ENCODE measurements at regions not wholly inside any gene's neighbourhood (a gene's known extent, or its start where the extent isn't known, plus 50 kb on each side); places are given as distances from the start of the nearest gene placed in this dataset.

DNA sequence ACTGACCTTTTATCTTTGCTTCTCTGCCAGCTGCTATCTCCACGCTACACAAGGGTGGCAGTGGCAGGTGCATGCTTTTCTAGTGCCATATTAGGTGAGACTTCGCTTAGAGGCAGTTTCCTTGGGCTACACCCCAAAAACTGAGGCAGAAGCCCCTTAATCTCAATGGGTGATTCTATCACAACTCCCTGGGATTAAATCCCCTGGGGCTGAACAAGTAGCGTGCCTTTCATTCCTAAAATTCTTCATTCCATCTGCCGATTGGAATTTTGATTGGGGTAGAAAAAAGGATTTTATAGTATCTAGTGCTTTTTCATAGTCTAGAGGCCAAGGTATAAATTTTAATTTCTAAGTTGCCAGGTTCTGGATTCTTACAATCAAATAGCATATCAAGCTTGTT lies 1040.5 kb upstream of the ACVR2A start:
- H3K27me3 ChIP-seq (ENCODE audit: control insufficient read depth, insufficient read depth, low read length), result no peaks in the 10 kb centered on the region
- H3K4me3 ChIP-seq (ENCODE audit: low read length), result no peak overlapping the region
- H3K36me3 ChIP-seq (ENCODE audit: insufficient read depth, low read length), result no peaks in the 10 kb centered on the region
- no peak overlapping the region for H3K9ac ChIP-seq (ENCODE audit: low read depth, low read length)
- peaks cover 11% of the 10 kb centered on the region for H3K4me1 ChIP-seq (ENCODE audit: control insufficient read depth, insufficient read depth, low read length)
- H3K4me2 ChIP-seq (ENCODE audit: low read length), result no peak overlapping the region
- H3K9me3 ChIP-seq (replicated peaks; ENCODE audit: low read length), result no peaks in the 10 kb centered on the region

DNA sequence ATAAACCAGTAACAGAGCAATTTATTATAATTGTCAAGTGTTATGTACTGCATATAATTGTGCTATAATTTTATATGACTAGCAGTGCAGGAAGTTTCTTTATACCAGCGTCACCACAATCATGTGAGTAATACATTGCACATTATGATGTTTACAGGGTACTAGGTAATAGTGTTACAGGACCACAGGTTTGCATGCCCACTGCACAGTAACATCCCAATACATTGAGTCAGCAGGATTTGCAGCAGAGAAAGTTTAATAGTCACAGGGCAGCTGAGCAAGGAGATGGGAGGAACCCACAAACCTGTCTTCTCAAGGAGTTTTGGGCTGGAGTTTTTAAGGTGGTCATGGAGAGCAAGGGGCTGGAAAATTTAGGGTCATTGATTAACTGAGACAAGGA lies 1042.9 kb upstream of the ACVR2A start:
- Histone ChIP-seq H3K36me3 (ENCODE audit: insufficient read depth, low read length) (no peaks in the 10 kb centered on the region), H3K9ac (ENCODE audit: low read depth, low read length) (no peak overlapping the region), H3K27me3 (ENCODE audit: control insufficient read depth, insufficient read depth, low read length) (no peaks in the 10 kb centered on the region), H3K4me2 (ENCODE audit: low read length) (no peak overlapping the region), H3K9me3 (replicated peaks; ENCODE audit: low read length) (no peaks in the 10 kb centered on the region), H3K4me1 (ENCODE audit: control insufficient read depth, insufficient read depth, low read length) (peaks cover 9% of the 10 kb centered on the region), H3K4me3 (ENCODE audit: low read length) (no peak overlapping the region)

DNA sequence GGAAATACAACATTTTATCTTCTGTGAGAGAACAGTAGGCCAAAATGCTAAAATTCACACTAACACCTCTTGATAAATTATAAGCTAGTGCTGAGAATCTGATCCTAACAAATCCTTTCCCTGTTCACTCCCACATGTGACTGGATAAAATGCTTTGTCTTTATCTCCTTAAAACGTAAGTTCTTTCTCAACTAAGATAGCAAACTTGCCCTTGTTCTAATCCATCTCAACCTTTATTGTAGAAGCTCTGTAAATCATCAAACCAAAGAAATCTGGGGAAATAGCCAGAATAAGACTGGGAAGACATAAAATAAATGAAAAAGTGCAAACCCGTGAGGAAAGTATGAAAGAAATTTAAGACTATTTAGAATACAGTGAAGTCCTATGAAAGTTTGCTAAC lies 1058.4 kb upstream of the ACVR2A start:
- Histone ChIP-seq H3K9ac (ENCODE audit: low read depth, low read length) (no peak overlapping the region), H3K36me3 (ENCODE audit: insufficient read depth, low read length) (no peaks in the 10 kb centered on the region), H3K9me3 (replicated peaks; ENCODE audit: low read length) (no peaks in the 10 kb centered on the region), H3K4me1 (ENCODE audit: control insufficient read depth, insufficient read depth, low read length) (no peaks in the 10 kb centered on the region), H3K4me3 (ENCODE audit: low read length) (no peak overlapping the region), H3K4me2 (ENCODE audit: low read length) (no peak overlapping the region), H3K27me3 (ENCODE audit: control insufficient read depth, insufficient read depth, low read length) (no peaks in the 10 kb centered on the region)

DNA sequence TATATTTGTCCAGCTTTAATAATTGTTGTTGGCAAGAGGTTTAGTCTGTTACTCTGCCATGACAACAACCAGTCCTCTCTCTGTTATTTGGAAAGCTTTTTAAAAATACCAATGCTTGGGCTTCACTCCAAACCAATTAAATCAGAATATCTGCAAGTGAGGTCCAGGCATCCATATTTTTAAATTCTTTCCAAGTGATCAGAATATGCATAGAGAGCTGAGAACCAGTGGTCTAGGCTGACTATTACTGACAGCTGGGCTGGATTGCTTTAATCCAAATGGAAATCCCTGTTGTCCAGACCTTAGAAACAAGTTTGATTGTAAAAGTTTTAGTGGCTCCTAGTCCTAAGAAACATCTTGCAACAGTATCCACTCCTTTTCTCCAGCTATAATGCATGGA lies 1059.7 kb upstream of the ACVR2A start:
- no peak overlapping the region for H3K4me2 ChIP-seq (ENCODE audit: low read length)

DNA sequence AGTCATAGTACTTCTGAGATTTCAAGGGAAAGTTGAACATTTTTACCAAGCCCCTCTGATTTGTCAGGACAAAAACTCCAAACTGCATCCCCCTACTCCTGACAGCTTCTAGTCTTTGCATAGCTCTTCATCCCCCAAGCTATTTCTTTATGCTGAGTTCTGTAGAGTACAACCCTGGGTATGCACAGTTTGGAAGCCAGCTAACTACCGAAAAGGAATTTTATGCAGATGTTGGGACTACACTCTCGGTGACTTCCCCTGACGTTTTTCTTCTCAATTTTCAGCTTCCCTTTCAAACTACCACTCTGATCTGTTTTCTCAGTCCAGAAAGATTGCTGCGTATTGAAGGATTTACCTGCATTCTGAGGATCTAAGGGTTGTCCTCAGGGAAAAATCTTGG lies 1060.2 kb upstream of the ACVR2A start:
- Histone ChIP-seq H3K36me3 (ENCODE audit: insufficient read depth, low read length) (no peaks in the 10 kb centered on the region), H3K9me3 (replicated peaks; ENCODE audit: low read length) (no peaks in the 10 kb centered on the region), H3K27me3 (ENCODE audit: control insufficient read depth, insufficient read depth, low read length) (no peaks in the 10 kb centered on the region), H3K9ac (ENCODE audit: low read depth, low read length) (no peak overlapping the region), H3K4me2 (ENCODE audit: low read length) (no peak overlapping the region), H3K4me3 (ENCODE audit: low read length) (no peak overlapping the region), H3K4me1 (ENCODE audit: control insufficient read depth, insufficient read depth, low read length) (no peaks in the 10 kb centered on the region)

More for the DNA sequence above, 1059.7 kb upstream of the ACVR2A start:
- Histone ChIP-seq H3K4me1 (ENCODE audit: control insufficient read depth, insufficient read depth, low read length) (no peaks in the 10 kb centered on the region), H3K36me3 (ENCODE audit: insufficient read depth, low read length) (no peaks in the 10 kb centered on the region), H3K9ac (ENCODE audit: low read depth, low read length) (no peak overlapping the region), H3K9me3 (replicated peaks; ENCODE audit: low read length) (no peaks in the 10 kb centered on the region), H3K4me3 (ENCODE audit: low read length) (no peak overlapping the region), H3K27me3 (ENCODE audit: control insufficient read depth, insufficient read depth, low read length) (no peaks in the 10 kb centered on the region)

DNA sequence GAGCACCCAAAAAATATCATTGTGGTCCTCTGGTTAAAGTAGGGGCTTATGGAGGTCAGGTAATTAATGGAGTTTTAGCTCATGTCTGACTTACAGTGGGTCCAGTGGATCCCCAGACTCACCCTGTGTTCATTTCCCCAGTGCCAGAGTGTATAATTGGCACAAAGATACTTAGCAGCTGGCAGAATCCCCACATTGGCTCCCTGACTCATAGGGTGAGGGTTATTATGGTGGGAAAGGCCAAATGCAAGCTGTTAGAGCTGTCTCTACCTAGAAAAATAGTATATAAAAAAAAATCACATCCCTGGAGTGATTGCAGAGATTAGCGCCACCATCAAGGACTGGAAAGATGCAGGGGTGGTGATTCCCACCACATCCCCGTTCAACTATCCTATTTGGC lies 1067.6 kb upstream of the ACVR2A start:
- Histone ChIP-seq H3K36me3 (ENCODE audit: insufficient read depth, low read length) (no peaks in the 10 kb centered on the region), H3K27me3 (ENCODE audit: control insufficient read depth, insufficient read depth, low read length) (no peaks in the 10 kb centered on the region), H3K4me2 (ENCODE audit: low read length) (no peak overlapping the region), H3K4me3 (ENCODE audit: low read length) (no peak overlapping the region), H3K4me1 (ENCODE audit: control insufficient read depth, insufficient read depth, low read length) (no peaks in the 10 kb centered on the region), H3K9me3 (replicated peaks; ENCODE audit: low read length) (no peaks in the 10 kb centered on the region), H3K9ac (ENCODE audit: low read depth, low read length) (no peak overlapping the region)

DNA sequence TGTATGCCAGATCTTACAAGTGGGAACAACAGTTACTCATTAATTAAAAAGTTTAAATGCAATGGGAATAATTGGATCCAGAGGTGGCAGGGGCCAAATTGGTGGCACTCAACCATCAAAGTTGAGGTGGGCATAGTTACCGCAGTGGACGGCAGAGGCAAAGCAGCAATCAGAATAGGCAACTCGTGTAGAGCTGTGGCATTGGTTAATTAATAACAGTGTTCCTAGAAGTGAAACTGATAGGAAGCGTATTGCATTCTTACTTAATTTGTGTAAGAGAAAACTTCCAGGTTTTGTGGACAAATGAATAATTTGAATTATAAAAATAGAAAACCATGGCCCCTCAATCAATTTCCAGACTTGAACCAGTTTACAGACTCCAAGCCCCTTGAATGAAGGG lies 1068.2 kb upstream of the ACVR2A start:
- Histone ChIP-seq H3K4me1 (ENCODE audit: control insufficient read depth, insufficient read depth, low read length) (no peaks in the 10 kb centered on the region), H3K4me2 (ENCODE audit: low read length) (no peak overlapping the region), H3K9ac (ENCODE audit: low read depth, low read length) (no peak overlapping the region), H3K9me3 (replicated peaks; ENCODE audit: low read length) (no peaks in the 10 kb centered on the region), H3K4me3 (ENCODE audit: low read length) (no peak overlapping the region), H3K27me3 (ENCODE audit: control insufficient read depth, insufficient read depth, low read length) (no peaks in the 10 kb centered on the region), H3K36me3 (ENCODE audit: insufficient read depth, low read length) (no peaks in the 10 kb centered on the region)

DNA sequence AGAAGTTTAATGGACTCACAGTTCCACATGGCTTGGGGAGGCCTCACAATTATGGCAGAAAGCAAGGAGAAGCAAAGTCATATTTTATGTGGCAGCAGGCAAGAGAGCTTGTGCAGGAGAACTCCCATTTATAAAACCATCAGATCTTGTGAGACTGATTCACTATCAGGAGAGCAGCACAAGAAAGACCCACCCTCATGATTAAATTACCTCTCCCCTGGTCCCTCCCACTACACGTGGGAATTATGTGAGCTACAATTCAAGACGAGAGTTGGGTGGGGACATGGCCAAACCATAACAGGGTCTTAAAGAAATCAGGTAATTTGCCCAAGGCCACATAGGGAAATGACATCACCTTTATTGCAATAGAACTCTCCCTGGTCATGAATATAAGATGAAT lies 1073.3 kb upstream of the ACVR2A start:
- Histone ChIP-seq H3K4me3 (ENCODE audit: low read length) (no peak overlapping the region), H3K27me3 (ENCODE audit: control insufficient read depth, insufficient read depth, low read length) (no peaks in the 10 kb centered on the region), H3K4me2 (ENCODE audit: low read length) (no peak overlapping the region), H3K9me3 (replicated peaks; ENCODE audit: low read length) (no peaks in the 10 kb centered on the region), H3K36me3 (ENCODE audit: insufficient read depth, low read length) (no peaks in the 10 kb centered on the region), H3K9ac (ENCODE audit: low read depth, low read length) (no peak overlapping the region), H3K4me1 (ENCODE audit: control insufficient read depth, insufficient read depth, low read length) (no peaks in the 10 kb centered on the region)

DNA sequence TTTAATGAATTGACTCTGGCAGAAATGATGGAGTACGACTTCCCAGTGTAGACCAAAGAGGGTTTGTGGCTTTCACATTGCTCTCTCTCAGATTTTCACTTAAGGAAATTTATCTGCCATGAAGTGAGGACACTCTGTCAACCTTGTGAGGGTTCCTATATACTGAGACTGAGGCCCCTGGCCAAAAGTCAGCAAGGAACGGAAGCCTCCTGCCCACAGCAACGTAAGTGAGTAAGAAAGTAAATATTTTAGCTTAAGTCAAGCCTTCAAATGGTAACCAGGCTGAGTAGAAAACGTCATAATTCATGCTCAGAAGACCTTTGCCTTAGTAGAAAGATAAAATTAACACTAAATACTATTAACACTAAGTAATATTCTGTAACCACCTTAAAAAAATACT lies 1080.5 kb upstream of the ACVR2A start:
- no peak overlapping the region for H3K4me2 ChIP-seq (ENCODE audit: low read length)
- H3K27me3 ChIP-seq (ENCODE audit: control insufficient read depth, insufficient read depth, low read length), result no peaks in the 10 kb centered on the region
- H3K36me3 ChIP-seq (ENCODE audit: insufficient read depth, low read length), result no peaks in the 10 kb centered on the region
- H3K4me1 ChIP-seq (ENCODE audit: control insufficient read depth, insufficient read depth, low read length), result no peaks in the 10 kb centered on the region
- H3K9ac ChIP-seq (ENCODE audit: low read depth, low read length), result no peak overlapping the region
- no peak overlapping the region for H3K4me3 ChIP-seq (ENCODE audit: low read length)
- H3K9me3 ChIP-seq (replicated peaks; ENCODE audit: low read length), result no peaks in the 10 kb centered on the region

DNA sequence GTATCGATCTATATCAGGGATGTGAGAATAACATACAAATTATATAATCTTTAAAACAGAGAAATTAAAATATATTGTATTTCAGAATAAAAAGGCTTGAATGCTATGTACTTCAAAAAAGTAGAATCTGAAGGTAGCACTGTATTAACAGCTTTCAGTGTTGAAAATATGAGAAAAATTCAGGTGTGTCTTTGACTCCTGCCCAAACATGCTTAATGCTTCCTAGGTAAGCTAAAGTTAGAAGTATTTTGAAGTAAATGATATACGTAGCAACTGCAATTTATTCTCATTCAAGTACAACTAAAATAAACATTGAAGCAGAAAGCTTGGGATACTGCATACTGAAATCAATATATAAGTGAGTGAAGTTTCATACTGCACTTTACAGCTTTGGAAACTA lies 1082.0 kb upstream of the ACVR2A start:
- H3K9me3 ChIP-seq (replicated peaks; ENCODE audit: low read length), result no peaks in the 10 kb centered on the region
- H3K36me3 ChIP-seq (ENCODE audit: insufficient read depth, low read length), result no peaks in the 10 kb centered on the region
- no peak overlapping the region for H3K4me3 ChIP-seq (ENCODE audit: low read length)
- H3K4me2 ChIP-seq (ENCODE audit: low read length), result no peak overlapping the region
- H3K4me1 ChIP-seq (ENCODE audit: control insufficient read depth, insufficient read depth, low read length), result no peaks in the 10 kb centered on the region
- no peaks in the 10 kb centered on the region for H3K27me3 ChIP-seq (ENCODE audit: control insufficient read depth, insufficient read depth, low read length)
- H3K9ac ChIP-seq (ENCODE audit: low read depth, low read length), result no peak overlapping the region

DNA sequence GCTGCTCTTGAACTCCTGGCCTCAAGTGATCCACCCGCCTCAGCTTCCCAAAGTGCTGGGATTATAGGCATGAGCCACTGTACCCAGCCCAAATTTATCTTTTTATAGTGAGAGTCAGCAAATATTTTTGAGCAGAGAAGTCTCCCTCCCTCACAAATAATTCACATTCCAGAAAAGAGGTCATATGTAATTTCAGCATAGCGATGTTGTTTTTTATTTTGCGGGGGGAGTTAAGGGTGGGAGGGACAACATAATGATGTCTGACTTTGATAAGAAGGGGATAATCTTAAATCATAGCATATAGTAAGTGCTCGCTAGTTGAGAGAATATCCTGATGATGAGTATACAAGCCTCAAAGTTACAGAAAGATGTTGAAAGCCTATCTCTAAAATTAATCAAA lies 1090.2 kb upstream of the ACVR2A start:
- Histone ChIP-seq H3K27me3 (ENCODE audit: control insufficient read depth, insufficient read depth, low read length) (no peaks in the 10 kb centered on the region), H3K4me2 (ENCODE audit: low read length) (no peak overlapping the region), H3K4me1 (ENCODE audit: control insufficient read depth, insufficient read depth, low read length) (no peaks in the 10 kb centered on the region), H3K9me3 (replicated peaks; ENCODE audit: low read length) (no peaks in the 10 kb centered on the region), H3K36me3 (ENCODE audit: insufficient read depth, low read length) (no peaks in the 10 kb centered on the region), H3K9ac (ENCODE audit: low read depth, low read length) (no peak overlapping the region), H3K4me3 (ENCODE audit: low read length) (no peak overlapping the region)

DNA sequence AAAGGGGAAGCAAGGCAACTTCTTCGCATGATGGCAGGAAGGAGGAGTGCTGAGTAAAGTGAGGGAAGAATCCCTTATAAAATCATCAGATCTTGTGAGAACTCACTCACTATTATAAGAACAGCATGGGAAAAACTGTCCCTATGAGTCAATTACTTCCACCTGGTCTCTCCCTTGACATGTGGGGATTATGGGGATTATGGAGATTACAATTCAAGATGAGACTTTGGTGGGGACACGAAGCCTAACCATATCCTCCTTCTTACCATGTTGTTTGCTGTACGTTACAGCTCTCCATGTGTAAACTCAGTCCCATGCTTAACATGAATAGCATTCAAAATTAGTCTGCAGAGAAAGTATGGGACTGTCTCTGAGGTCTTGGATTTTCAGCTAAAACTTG lies 1096.8 kb upstream of the ACVR2A start:
- no peak overlapping the region for H3K4me2 ChIP-seq (ENCODE audit: low read length)
- H3K4me1 ChIP-seq (ENCODE audit: control insufficient read depth, insufficient read depth, low read length), result no peaks in the 10 kb centered on the region
- H3K9me3 ChIP-seq (replicated peaks; ENCODE audit: low read length), result no peaks in the 10 kb centered on the region
- H3K4me3 ChIP-seq (ENCODE audit: low read length), result no peak overlapping the region
- H3K9ac ChIP-seq (ENCODE audit: low read depth, low read length), result no peak overlapping the region
- H3K36me3 ChIP-seq (ENCODE audit: insufficient read depth, low read length), result no peaks in the 10 kb centered on the region
- H3K27me3 ChIP-seq (ENCODE audit: control insufficient read depth, insufficient read depth, low read length), result no peaks in the 10 kb centered on the region

DNA sequence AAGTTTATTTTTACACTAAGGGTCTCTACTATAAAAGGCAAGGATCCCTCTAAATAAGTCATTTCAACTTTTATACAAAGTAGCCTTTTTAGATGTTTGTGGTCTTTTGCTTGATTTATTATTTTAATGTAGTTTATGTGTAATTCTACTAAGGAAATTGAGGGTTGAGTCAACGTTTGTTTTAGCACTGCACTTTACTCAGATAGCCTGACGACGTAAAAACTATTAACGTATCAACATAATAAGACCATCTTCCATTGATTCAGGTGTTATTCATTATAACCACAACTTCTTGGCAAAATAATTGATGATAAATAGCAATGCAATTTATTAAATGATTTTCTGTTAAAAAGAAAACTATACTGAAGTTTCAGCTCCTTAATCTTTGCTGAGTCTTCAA lies 1103.6 kb upstream of the ACVR2A start:
- Histone ChIP-seq H3K9me3 (replicated peaks; ENCODE audit: low read length) (no peaks in the 10 kb centered on the region), H3K9ac (ENCODE audit: low read depth, low read length) (no peak overlapping the region), H3K4me3 (ENCODE audit: low read length) (no peak overlapping the region), H3K4me1 (ENCODE audit: control insufficient read depth, insufficient read depth, low read length) (no peaks in the 10 kb centered on the region), H3K27me3 (ENCODE audit: control insufficient read depth, insufficient read depth, low read length) (no peaks in the 10 kb centered on the region), H3K36me3 (ENCODE audit: insufficient read depth, low read length) (no peaks in the 10 kb centered on the region), H3K4me2 (ENCODE audit: low read length) (no peak overlapping the region)

Measured in skeletal muscle satellite cell (primary cell).